Islet precursor cell (in vitro differentiated cells): ENCODE measurements at regions not wholly inside any gene's neighbourhood (a gene's known extent, or its start where the extent isn't known, plus 50 kb on each side); places are given as distances from the start of the nearest gene placed in this dataset.
"Not testable (repeated sequence)": the region's sequence is repeated elsewhere in the genome, so short reads cannot be mapped to it uniquely, and the experiment has no call there.

Experiments used
- DNase-seq: peaks from one replicate; pipeline ENCODE4 v3.0.0-alpha.2; 2018

DNA sequence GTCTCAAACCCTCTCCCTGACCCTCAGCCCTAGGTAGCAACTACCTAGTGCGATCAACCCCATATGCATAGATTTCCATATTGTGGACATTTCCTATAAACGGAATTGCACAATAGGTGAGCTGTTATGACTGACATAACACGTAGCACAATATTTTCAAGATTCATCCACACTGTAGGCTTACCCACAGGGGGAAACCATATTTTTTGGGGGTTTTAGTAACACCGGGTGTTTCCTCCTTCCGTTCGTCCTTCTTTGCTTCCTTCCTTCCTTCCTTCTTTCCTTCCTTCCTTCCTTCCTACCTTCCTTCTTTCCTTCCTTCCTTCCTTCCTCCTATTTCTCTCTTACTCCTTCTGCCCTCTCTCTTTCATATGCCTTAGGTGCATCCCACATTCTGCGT, 524.2 kb downstream of the CWH43 start:
- peak; percentile 26 for DNase-seq

DNA sequence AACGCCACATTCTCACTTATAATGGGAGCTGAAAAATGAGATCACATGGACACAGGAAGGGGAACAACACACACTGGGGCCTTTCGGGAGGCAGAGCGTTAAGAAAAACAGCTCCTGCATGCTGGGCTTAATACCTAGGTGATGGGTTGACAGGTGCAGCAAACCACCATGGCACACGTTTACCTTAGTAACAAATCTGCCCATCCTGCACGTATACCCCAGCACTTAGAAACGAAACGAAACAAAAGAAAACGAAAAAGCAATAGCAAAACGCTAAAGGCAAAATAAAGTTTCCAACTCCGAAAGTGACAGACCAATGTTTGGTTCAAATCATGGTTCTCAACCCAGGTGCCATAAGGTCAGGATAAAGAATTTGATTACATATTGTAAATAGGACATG, 525.3 kb downstream of the CWH43 start:
- DNase-seq, result peak; percentile 46

DNA sequence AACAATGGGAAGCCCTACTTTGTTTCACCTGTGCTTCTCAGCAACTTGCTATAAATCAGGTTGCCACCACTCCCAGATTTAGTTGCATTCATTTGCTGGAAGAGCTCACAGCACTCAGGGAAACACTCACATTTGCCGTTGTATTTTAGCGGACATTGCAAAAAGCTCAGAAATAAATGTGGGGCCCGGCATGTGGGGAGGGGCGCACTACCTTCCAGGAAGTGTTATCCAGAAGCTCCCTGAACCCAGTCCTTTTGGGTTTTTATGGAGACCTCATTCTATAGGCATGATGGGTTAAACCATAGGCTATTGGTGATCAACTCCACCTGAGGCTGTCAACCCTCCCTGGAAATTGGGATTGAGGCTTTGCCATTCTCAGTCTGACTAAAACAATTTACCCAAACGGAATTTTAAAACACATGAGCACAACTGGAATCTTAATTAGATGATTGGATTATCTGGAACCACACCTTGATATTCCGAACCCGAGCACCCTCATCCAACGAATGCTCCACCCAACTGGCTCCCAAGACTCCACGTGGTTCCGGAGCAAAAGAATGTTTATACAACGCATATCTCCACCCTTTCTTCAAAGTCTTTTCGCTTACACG, 525.9 kb downstream of the CWH43 start:
- peak; percentile 53 for DNase-seq

DNA sequence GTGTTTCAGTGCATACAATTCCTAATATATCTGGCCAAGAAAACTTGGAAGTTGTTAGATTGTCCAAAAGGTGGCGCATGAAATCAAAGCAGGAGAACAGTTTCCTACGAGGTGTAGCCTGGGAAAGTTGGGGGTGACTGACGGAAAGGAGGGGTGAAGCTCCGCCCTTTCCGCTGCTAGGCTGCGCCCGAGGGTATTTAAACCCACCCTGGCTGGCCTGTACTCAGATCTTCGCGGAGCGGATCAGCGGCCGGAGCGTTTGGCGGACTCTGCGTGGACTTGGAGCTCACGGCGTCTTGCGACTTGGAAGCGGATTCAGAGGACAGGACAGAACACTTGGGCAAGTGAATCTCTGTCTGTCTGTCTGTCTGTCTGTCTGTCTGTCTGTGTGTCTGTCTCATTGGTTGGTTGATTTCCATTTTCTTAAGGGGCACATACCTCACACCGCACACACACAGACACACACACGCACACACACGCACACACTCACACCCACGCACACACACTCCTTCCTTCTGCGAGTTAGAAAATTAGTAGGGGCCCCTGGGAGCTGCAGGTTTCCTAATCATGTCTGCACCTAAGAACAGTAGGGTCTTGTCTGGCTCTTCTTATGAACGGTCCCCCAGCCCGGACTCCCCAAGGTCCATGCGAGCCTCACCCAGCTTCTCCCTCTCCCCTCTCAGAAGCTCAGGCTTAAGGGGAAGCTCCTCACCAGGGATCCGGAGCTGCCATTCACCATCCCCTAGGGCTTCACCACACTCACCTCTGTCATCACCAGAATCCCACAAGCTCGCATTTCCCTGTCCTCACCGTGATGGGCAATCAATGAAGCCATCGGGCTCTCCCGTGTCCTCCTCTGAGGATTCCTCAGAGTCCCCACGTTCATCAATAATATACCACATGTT, 526.8 kb downstream of the CWH43 start:
- DNase-seq, result peak; percentile 59

DNA sequence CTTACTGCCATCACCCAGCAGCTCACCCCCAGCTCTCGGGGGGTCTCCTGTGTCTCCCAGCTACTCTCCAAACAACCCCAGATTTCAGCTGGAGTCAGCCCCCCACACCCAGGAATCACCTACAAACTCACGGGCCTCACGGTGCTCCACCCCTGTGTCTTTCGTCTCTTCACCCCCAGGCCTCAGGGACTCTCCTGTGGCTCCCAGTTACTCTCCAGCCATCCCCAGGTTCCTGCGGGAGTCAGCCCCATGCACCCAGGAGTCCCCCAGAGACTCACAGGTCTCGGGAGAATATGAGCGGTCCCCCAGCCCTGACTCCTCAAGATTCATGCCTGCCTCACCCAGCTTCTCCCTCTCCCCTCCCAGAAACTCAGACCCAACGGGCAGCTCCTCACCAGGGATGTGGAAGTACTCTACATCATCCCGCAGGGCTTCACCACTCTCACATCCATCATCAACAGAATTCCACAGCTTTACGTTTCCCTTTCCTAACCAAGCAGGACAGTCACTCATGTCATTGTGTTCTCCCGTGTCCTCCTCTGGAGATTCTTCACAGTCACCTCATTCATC, 527.6 kb downstream of the CWH43 start:
- peak; percentile 32 for DNase-seq

DNA sequence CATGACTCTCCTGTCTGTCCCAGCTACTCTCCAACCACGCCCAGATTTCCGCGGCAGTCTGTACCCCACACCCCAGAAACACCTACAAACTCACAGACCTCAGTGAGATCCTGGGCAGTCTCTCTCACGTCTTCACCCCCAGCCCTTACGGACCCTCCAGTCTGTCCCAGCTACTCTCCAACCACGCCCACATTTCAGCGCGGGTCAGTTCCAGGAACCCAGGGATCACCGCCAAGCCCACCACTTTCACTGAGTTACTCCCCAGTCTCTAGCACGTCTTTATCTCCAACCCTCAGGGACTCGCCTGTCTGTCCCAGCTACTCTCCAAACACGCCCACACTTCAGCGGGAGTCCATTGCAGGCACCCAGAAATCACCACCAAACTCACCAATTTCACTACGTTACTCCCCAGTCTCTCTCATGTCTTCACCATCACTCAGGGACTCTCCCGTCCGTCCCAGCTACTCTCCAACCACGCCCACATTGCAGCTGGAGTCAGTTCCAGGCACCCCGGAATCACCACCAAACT, 528.2 kb downstream of the CWH43 start:
- peak; percentile 74 for DNase-seq

DNA sequence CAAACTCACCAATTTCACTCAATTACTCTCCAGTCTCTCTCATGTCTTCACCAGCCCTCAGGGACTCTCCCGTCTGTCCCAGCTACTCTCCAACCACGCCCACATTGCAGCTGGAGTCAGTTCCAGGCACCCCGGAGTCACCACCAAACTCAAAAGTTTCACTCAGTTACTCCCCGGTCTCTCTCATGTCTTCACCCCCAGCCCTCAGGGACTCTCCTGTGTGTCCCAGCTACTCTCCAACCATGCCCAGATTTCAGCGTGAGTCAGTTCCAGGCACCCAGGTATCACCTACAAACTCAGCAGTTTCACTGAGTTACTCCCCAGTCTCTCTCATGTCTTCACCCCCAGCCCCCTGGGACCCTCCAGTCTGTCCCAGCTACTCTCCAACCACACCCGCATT, 528.8 kb downstream of the CWH43 start:
- peak; percentile 17 for DNase-seq

DNA sequence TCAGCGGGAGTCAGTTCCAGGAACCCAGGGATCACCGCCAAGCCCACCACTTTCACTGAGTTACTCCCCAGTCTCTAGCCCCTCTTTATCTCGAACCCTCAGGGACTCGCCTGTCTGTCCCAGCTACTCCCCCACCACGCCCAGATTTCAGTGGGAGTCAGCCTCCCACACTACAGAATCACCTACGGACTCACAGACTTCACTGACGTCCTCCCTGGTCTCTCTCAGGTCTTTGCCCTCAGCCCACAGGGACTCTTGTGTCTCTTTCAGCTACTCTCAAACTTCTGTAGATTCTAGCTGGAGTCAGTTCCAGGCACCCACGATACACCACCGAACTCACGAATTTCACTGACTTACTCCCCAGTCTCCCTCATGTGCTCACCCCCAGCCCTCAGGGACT, 529.2 kb downstream of the CWH43 start:
- peak; percentile 19 for DNase-seq

DNA sequence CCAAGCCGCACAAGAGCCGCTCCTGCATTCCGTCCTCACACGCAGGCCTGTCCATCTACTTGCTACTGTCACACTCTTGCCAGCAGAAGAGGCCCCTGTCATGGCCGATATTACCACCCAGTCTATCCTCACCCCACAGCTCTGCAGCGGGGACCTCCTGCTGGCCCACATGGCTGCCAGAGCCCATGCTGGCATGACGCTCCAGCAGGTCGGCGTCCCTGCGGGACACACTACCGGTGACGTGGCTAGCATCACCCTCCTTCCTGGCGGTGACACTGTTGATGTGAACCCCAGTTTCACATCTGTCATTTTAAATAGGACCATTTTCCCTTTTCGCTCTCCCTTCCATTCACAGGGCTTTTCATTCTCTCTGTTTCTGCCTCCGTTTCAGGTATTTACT, 530.0 kb downstream of the CWH43 start:
- DNase-seq, result peak; percentile 32

DNA sequence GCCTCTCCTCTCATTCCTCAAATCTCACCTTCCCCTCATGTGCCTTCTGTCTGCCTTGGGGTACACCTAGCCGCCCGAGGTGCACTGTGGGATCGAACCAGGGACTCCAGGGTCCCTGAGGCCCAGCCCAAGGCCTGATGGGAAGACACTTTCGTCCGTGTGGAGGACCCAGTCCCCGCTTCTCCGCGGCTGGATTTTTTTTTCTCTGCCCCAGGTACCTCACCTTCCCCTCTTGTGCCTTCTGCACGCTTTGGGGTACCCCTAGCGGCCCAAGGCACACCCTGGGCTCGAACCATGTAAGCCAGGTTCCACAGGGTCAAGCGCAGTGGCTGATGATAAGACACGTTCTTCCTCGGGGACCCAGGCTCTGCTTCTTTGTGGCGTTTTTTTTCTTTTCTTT, 530.7 kb downstream of the CWH43 start:
- peak; percentile 25 for DNase-seq

DNA sequence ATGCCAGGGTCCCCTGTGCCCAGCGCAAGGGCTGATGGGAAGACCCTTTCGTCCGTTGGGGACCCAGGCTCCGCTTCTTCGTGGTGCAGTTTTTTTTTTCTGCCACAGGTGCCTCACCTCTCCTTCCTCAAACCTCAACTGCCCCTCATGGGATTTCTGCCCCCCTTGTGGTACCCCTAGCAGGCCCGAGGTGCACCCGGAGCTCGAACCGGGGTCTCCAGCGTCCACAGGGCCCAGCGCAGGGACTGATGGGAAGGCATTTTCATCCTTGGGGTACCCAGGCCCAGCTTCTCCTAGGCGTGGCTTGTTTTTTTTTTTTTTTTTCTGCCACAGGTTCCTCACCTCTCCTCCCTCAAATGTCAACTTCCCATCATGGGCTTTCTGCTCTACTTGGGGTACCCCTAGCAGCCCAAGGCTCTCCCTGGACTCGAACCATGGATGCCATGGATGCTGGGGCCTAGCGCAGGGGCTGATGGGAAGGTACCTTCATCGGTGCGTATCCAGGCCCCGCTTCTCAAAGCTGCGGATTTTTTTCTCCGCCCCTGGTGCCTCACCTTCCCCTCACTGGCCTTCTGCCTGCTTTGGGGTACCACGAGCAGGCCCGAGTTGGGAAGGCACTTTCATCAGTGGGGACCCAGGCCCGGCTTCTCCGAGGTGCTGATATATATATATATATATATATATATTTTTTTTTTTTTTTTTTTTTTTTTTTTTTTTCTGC, 531.6 kb downstream of the CWH43 start:
- peak; percentile 24 for DNase-seq

DNA sequence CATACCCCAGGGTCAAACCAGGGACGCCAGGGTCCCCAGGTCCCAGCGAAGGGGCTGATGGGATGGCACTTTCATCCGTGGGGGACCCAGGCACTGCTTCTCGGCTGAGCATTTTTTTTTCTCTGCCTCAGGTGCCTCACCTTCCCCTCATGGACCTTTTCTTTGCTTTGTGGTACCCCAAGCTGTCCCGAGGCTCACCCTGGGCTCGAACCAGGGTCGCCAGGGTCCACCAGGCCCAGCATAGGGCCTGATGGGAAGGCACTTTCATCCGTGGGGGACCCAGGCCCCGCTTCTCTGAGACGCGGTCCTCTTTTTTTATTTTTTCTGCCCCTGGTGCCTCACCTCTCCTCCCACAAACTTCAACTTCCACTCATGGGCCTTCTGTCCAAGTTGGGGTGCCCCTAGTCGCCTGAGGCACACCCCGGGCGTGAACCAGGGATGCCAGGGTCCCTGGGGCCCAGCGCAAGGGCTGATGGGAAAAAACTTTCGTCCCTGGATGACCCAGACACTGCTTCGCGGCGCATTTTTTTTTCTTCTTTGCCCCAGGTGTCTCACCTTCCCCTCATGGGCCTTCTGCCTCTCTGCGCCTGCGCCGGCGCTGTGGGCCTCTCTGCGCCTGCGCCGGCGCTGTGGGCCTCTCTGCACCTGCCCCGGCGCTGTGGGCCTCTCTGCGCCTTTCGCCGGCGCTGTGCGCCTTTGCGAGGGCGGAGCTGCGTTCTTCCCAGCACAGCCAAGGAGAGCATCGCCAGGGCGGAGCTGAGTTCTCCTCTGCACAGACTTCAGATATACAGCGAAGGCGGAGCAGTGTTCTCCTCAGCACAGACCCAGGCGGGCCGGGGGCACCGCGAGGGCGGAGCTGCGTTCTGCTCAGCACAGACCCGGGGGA, 533.3 kb downstream of the CWH43 start:
- DNase-seq, result not testable (repeated sequence)

DNA sequence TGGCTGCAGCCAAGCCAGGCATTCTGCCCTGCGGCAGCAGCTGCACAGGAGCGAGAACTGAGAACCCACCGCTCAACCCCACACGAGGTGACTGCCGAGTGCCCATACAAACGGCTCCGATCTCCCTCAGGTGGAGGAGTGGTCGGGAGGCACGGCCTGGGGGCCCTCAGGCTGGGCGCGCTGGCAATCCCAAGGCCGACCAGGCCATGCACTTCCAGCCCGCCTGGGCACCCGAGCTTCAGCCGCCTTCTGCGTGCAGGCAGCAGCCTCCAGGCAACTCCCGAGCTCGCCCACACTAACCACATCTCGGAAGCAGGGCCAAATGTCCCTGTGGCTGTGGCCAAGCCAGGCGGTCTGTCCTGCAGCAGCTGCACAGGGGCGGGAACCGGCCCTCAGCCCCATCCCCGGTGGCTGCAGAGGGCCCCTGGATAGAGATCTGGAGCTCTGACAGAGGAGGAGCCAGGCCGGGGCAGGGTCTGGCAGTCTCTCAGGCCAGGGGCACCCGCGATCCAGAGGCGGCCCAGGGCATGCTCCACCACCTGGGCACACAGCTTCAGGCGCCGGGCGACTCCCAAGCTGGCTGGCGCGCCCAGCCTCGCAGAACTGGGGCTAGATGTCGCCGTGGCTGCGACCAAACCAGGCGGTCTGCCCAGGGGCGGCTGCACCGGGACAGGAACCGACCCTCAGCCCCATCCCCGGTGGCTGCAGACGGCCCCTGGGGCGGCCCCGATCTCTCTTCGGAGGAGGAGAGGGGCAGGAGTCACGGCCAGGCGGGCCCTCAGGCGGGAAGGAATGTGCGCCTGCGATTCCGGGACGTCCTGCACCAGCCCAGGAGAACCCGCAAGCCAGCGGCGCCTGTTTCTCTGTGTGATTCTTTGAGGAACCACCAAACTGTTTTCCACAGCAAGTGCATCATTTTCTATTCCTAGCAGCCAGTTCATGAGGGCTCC, 538.0 kb downstream of the CWH43 start:
- peak; percentile 12 for DNase-seq

DNA sequence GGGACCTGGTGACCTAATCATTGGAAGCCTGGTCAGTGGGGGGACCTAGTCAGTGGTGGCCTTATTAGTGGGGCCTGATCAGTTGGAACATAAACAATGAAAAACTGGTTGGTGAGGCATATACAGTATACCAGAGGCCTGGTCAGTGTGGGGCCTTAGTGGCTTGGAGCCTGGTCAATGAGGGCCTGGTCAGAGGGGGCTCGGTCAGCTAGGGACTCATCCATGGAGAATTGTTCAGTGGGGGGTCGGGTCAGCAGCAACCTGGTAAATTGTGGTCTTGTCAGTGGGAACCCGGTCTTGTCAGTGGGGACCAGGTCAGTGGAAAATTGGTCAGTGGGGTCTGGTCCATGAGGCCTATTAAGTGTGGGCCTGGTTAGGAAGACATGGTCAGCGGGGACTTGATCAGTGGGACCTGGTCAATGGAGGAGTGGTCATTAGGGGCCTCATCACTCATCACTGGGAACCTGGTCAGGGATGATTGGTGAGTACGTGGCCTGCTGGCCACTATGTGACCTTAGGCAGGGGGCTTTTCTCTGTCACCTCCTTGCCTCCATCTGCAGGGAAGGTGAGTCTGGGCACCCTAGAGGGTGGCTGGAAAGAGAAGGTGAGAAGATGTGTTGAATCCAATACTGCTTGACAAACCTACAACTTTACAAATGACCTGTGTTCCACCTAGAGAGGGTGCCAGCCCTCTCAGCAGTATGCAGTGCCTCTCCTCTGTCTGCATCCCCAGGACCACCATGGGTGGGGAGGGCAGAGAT, 573.0 kb downstream of the CWH43 start:
- not testable (repeated sequence) for DNase-seq

DNA sequence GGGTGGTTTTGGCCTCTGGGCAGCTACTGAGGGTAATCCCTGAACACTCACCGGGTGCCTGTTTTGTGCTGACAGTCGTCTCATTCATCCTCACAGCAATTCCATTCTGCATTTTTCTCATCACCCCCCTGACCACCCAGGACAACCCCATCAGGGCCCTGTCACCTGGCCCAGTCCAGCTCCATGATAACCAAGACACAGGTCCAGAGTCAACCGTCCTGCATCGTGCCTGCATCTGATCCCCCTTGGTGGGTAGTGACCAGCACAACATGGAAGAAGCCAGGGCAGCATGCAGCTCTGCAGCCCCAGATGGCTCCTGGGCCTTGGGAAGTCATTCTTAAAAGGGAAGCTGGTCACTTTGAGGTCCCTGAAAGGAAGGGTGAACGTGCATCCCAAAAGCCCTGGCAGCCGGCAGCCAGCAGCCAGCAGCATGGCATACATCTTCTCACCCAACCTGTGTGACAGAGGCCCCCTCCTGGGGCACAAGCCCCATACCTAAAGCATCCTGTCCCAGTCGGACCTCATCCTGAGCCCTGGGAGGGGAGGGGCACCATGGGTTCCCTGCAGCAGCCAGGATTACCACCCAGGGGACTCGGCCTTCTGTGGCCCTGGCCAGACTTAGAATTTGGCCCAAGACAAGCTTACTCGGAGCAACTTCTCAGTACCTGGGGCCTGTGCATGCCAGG, 574.2 kb downstream of the CWH43 start:
- DNase-seq, result not testable (repeated sequence)

DNA sequence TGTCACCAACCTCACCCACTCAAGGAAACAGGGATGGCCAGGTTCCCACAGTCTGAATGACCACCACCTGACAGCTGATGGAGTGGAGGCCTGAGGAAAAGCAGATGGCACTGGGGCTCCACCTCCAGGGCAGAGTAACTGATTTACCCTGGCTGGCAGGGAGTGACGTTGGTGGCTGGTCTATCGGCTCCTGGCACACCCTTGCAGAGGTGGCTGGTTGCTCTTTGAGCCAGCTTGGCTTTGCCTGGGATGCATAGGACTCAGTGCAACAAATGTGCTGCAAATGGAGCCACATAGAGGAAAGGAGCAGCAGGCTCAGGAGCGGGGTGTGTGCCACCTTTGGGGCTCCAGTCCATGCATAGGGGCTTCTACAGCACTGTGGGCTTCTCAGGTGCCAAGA, 574.8 kb downstream of the CWH43 start:
- DNase-seq, result not testable (repeated sequence)

DNA sequence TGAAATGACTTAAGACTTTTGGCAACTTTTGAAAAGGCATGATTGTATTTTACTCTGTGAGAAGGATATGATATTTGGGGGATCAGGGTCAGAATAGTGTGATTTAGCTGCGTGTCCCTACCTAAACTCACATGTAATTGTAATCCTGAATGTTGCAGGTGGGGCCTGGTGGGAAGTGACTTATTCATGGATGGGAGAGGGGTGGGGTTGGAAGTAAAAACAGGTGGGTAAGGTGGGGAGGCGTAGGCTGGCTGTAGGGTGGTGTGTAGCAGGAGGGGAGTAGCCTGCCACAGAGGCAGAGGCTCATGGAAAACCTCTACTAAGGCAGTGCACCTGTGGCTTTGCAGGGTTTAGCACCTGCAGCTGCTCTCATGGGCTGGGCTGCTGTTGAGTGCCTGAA, 584.2 kb downstream of the CWH43 start:
- not testable (repeated sequence) for DNase-seq

DNA sequence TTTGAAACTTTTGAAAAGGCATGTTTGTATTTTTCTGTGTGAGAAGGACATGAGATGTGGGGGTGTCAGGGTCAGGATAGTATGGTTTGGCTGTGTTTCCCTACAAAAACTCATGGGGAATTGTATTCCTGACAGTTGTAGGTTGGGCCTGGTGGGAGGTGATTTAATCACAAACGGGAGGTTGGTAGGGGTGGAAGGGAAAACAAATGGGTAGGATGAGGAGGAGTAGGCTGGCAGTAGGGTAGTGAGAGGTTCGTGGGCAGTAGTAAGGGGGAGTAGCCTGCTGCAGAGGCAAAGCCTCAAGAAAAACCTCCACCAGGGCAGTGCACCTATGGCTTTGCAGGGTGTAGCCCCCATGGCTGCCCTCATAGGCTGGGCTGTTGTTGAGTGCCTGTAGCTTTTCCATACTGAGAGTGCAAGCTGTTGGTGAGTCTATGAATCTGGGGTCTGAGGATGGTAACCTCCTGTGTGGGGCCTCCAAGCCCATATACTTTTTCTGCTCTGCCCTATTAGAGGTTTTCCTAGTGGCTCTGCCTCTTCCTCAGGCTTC, 587.7 kb downstream of the CWH43 start:
- not testable (repeated sequence) for DNase-seq

DNA sequence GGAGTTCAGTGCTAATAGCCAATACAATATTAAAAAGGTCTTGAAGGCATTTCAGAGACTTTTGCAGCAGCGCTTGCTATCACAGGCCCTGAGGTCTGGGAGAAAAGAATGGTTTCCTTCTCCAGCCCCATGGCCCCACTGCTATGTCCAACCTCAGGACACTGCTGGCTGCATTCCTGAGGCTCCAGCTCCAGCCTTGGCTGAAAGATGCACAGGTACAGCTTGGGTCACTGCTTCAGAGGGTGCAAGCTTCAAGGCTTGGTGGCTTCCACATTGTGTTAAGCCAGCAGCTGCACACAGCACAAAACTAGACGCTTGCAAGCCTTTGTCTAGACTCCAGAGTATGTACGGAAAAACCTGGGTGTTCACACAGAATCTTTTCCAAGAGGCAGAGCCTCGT, 589.2 kb downstream of the CWH43 start:
- not testable (repeated sequence) for DNase-seq
